Activated effector memory CD4-positive, alpha-beta T cell treated with anti-CD3 and anti-CD28 coated beads, Interleukin-2, amount 50 U/mL, for 16 hours (primary cell): ENCODE measurements at regions not wholly inside any gene's neighbourhood (a gene's known extent, or its start where the extent isn't known, plus 50 kb on each side); places are given as distances from the start of the nearest gene placed in this dataset.
"Not testable (repeated sequence)": the region's sequence is repeated elsewhere in the genome, so short reads cannot be mapped to it uniquely, and the experiment has no call there.

ENCODE experiments used
- DNase-seq: peaks from one replicate; pipeline ENCODE4 v3.0.0-alpha.2; 2020

DNA sequence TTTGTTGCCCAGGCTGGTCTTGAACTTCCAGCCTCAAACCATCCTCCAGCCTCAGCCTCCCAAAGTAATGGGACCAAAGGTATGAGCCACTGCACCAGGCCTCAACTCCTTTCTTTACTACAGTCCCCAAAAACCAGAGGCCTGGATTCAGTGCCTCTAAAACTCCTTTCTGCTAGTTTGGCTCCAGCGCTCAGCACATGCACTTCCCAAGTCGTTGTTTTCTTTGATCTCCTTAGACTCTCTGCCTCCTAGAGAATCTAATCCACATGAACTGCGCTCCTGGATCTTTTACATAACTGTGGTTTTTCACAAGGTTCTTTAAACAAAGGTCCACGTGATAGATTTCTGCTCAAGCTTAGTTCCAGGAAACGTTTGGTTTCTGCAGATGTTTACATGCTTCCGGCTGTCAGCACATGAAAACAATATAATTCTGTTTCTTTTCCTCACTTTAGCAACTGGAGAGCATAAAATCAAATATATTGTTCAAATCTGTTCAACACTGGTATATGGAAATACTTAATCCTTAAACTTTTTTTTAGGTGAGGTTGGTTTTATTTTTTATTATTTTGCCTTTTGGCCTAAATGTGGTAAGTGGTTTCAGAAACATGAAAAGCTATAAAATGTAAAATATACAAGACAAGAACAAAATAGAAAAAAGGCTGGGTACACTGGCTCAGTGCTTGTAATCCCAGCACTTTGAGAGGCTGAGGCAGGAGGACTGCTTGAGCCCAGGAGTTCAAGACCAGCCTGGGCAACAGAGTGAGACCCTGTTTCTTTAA lies 270.5 kb upstream of the MKLN1 start:
- DNase-seq = no peak

GRCh38 chr7:131057794-131058070 lies 269.9 kb upstream of the MKLN1 start:
- DNase-seq = peak; percentile 70

DNA sequence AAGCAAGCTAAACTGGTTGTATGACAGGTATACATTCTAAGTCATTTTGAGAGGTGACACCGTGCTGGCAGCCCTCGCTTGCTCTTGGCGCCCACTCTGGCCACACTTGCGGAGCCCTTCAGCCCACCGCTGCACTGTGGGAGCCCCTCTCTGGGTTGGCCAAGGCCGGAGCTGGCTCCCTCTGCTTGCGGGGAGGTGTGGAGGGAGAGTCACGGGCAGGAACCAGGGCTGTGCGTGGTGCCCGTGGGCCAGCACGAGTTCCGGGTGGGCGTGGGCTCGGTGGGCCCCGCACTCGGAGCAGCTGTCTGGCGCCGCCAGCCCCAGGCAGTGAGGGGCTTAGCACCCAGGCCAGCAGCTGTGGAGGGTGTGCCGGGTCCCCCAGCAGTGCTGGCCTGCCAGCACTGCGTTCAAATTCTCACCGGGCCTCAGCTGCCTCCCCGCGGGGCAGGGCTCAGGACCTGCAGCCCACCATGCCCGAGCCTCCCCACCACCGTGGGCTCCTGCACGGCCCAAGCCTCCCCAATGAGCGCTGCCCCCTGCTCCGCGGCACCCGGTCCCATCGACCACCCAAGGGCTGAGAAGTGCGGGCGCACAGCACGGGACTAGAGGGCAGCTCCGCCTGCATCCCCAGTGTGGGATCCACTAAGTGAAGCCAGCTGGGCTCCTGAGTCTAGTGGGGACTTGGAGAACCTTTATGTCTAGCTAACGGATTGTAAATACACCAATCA lies 269.0 kb upstream of the MKLN1 start:
- not testable (repeated sequence) for DNase-seq

DNA sequence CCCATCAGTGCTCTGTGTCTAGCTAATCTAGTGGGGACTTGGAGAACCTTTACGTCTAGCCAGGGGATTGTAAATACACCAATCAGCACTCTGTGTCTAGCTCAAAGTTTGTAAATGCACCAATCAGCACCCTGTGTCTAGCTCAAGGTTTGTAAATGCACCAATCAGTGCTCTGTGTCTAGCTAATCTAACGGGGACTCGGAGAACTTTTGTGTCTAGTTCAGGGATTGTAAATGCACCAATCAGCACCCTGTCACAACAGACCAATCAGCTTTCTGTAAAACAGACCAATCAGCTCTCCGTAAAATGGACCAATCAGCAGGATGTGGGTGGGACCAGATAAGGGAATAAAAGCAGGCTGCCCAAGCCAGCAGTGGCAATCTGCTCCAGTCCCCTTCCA lies 268.3 kb upstream of the MKLN1 start:
- not testable (repeated sequence) for DNase-seq

DNA sequence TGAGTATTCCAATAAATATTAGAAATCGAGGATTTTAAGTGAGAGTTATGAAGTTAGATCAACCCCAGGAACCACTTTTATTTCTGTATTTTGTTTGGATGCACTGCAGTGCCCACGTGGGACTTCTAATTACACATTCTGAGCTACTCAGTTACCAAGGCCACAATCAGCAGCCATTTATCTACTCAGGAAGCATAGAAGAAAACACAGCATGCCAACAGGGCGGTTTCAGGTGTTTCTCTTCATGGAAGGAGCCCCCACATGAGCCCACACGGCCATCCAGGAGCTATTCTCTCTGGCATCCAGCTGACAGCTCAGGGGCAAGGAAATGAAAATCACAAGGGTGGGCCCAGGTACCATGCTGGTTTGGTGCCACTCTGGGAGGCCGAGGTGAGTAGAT lies 266.5 kb upstream of the MKLN1 start:
- no peak for DNase-seq

- DNase-seq = no peak
Measured at GRCh38 chr7:131061818-131062217, 265.9 kb upstream of the MKLN1 start.

DNA sequence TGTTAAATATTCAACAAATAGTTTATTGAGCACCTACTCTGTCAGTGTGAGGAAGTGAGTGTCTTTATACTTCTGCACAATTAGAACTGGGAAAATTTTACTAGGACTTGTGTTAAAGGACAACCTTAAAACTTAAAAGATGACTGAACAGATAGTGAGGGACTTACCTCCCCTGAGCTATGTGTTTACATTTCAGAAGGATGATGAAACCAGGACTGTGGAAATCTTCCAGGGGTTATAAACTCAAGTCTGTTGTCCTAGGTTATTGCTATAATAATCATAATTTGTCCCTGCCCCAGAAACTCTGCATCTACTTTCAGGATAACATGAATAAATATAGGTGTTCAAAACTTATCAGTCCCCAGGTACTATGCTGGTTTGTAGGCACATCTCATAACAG lies 261.0 kb upstream of the MKLN1 start:
- DNase-seq = no peak

DNA sequence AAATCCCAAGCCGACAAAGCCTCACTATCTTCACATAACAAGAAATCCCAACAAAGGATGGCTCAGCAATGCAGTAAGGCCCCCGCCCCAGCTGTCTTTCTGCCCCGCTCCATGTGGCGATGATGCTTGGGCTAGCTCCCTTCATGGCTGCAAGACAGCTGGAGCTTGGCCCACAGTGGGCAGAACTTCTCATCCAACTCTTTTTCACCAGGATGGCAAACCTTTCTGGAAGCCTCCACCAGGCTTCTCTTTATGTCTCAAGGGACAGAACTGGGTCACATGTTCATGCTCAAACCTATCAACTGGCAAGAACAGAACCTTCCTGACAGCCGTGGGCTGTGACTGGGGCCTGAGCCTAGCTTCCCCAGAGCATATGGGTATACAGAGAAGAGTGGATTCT lies 260.5 kb upstream of the MKLN1 start:
- no peak for DNase-seq

- DNase-seq = no peak
Measured at GRCh38 chr7:131068604-131069021, 259.1 kb upstream of the MKLN1 start.

DNA sequence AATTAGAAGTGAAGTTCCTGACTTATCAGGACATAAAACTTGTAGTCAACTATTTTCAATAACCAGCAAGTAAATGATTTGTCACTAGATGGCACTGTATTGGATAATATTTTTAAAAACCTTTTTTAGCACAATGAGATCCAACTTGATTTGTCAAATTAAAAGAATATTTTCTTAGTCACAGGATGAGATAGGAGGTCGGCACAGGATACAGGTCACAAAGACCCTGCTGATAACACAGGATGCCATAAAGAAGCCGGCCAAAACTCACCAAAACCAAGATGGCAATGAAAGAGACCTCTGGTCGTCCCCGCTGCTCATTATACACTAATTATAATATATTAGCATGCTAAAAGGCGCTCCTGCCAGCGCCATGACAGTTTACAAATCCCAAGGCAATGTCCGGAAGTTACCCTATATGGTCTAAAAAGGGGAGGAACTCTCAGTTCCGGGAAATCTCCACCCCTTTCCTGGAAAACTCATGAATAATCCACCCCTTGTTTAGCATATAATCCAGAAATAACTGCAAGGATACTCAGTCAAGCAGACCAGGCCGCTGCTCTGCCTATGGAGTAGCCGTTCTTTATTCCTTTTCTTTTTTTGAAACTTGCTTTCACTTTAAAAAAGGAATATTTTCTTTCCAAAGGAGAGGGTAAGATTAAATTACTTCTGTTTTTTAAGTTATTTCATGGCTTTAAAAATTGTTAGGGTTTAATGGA lies 255.7 kb upstream of the MKLN1 start:
- DNase-seq = peak; percentile 60

- peak; percentile 63 for DNase-seq
Measured at GRCh38 chr7:131072505-131073091, 255.1 kb upstream of the MKLN1 start.

DNA sequence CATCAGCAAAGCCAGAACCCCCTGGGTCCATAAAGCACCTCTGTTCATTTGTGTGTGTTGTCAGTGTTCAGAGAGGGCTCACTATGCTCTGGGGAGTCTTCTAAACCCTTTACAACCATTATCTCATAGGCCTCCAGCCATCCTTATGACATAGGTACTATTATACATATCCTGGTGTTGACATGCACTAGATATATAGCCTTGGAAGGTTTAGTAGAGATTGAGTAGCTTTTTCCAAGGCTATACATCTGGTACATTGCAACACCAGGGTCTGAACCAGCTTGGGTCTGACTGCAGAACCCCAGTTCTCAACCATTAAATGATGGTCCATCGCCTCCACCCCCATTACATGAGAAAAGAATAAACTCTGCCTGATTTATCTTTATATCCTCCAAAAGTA lies 253.6 kb upstream of the MKLN1 start:
- no peak for DNase-seq

GRCh38 chr7:131074585-131074984 lies 253.1 kb upstream of the MKLN1 start:
- DNase-seq = no peak

DNA sequence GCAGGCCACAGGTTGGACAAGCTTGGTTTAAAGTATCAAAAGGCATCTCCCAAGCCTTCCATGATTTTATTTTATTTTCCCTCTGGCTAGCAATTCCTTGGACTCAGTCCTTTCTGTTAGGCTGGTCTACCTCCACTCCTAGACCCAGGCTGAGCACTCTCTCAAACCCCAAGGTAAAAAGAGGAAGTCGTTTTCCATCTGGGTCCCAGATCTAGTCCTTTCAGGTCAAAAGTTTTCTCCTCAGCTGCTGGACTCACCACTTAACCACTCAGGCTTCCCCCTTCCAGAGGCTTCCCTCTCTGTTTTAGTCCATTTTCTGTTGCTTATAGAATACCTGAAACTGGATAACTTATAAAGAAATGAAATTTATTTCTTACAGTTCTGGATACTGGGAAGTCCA lies 252.3 kb upstream of the MKLN1 start:
- no peak for DNase-seq

GRCh38 chr7:131076032-131076431 lies 251.6 kb upstream of the MKLN1 start:
- DNase-seq = no peak

GRCh38 chr7:131076711-131077181 lies 250.9 kb upstream of the MKLN1 start:
- no peak for DNase-seq

DNA sequence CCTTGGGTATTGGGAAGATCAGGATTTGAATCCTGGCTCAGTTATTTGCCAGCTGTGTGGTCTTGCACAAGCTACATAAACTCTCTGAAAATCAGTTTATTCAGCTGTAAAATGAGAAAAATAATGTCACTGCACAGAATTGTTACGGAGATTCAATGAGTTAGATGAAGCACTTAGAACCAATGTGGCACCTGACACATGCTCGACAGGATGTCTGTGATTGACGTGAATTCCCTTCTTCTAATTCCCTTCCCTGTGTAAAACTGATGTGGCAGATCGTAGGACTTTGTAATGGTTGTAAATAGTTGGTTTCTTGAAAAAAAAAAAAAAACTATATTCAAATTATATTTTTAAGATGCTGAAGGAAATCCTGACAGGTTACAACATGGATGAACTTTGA lies 249.9 kb upstream of the MKLN1 start:
- DNase-seq = no peak

DNA sequence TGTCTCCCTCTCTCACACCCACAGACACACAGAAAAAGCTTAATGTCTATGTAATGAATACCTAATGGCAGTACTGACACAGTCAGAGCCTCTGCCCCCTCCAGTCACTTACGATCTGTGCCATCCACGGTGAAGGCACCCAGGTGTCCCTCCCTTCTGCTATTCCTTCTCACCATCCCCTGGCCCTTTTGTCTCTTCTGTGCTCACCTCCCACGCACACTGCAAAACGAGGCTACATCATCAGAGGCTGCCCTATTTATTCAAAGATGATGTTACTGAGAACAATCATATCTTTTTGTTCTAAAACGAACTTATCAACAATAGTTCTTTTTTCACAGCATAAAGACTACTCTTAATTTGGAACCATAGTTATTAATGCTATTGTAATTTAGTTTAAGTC lies 246.9 kb upstream of the MKLN1 start:
- DNase-seq = no peak

GRCh38 chr7:131081308-131081707 lies 246.4 kb upstream of the MKLN1 start:
- no peak for DNase-seq

DNA sequence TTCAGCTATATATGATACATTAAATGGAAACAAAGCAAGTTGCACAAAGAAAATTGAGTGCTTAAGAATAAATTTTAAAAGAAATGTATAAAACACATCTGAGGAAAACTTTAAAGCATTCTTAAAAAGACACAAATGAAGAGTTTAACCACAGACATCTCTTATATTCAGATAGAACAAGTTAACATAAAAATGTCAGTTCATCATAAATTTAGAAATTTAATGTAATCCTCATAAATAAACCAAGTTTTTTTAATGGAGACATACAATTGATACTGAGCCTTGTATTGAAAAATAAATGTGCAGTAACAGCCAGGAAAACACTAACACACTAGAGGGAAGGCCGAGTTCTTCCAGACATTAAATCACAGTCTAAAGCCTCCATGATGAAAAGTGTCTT lies 243.9 kb upstream of the MKLN1 start:
- DNase-seq = no peak

GRCh38 chr7:131084336-131084735 lies 243.3 kb upstream of the MKLN1 start:
- not testable (repeated sequence) for DNase-seq

DNA sequence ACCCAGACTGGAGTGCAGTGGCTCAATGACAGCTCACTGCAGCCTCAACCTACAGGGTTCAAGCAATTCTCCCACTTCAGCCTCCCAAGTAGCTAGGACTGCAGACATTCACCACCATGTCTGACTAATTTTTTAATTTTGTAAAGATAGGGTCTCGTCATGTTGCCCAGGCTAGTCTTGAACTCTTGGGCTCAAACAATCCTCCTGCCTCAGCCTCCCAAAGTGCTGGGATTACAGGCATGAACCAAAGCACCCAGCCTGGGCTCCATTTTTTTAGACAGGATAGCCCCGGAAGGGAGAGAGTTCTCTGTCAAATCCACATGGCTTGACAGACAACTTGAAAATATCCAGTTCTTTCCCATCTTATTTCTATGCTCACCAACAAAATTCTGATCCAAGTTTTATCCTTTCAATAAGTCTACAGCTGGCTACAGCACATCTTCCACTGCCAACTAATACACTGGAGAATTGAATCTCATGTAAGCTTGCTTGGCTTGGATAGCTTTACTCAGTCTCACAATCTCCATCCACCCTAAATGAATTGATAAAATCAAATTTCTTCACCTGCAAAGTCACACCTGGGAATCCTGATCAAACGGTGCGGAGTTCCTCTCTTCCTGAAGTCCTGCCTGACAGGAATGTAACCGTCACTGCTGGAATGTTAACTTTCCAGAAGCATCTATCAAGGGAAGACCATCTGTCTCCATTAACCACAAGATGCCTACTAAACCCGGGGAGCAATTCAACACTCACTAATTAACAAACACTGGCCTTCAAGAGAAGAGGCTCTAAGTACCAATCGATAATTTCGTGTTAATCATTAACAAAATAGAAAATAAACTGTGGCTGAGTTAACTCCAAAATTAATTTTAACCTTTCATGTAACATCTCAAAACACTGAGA lies 239.7 kb upstream of the MKLN1 start:
- no peak for DNase-seq

GRCh38 chr7:131090188-131090587 lies 237.5 kb upstream of the MKLN1 start:
- DNase-seq = no peak
